ENCODE measurements at regions not wholly inside any gene's neighbourhood (a gene's known extent, or its start where the extent isn't known, plus 50 kb on each side); places are given as distances from the start of the nearest gene placed in this dataset.
"Not testable (repeated sequence)": the region's sequence is repeated elsewhere in the genome, so short reads cannot be mapped to it uniquely, and the experiment has no call there.

DNA sequence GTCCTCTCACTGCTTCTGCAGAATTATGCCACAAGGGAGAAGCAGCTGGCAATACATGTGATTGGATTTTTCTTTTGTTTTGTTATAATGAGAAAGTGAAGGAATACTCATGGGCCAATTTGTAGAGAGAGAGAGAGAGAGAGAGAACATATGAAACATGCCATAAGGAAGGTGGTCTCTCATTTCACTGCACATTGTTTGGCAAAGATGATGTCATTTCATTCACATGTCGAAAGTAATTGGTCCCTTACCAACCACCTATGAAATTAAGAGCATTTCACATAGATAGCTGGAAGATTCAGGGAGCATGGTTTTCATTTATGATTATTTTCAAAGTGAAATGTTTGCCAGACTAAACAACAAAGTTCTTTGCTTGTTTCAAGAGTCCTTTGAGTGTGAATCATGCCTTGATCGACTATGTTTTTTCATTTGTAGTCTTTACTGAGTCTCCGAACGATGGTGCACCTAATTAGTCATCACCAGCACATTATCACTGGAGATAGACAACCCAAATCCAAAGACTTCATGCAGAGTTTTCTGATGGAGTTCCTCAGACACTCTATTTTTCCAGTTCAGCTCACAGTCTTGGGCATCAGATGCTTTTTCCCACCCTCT lies 130.1 kb upstream of the ZEB1 start:
- ATAC-seq (no peak), DNase-seq (no peak)

DNA sequence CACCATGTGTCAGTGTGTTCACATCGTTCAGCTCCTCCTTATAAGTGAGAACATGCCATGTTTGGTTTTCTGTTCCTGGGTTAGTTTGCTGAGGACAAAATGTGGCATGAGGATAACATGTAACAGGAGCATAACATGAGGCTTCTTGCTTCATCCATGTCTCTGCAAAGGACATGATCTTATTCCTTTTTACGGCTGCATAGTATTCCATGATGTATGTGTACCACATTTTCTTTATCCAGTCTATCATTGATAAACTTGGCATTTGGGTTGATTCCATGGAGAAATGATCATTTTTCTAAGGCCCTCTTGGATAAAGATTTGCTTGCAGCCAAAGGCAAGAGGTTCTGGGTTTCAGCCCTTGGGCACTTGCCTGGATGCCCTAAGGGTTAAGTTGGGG lies 128.5 kb upstream of the ZEB1 start:
- DNase-seq (no peak), ATAC-seq (no peak)

DNA sequence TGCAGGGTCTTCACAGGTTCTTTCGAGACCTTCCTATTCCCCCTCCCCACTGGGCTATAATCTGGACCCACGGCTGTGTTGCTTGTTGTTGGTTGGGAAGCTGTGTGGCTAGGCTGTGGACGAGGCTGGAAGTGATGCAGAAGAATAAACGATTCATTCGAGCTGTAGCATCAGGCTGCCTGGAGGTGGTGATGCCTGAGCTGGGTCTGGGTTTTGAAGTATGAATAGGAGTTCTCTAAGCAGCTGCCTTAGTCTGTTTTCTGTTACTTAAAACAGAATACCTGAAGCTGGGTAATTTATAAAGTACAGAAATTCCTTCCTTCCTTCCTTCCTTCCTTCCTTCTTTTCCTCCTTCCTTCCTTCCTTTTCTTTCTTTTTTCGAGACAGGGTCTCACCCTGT lies 126.5 kb upstream of the ZEB1 start:
- ATAC-seq = no peak
- DNase-seq = no peak

DNA sequence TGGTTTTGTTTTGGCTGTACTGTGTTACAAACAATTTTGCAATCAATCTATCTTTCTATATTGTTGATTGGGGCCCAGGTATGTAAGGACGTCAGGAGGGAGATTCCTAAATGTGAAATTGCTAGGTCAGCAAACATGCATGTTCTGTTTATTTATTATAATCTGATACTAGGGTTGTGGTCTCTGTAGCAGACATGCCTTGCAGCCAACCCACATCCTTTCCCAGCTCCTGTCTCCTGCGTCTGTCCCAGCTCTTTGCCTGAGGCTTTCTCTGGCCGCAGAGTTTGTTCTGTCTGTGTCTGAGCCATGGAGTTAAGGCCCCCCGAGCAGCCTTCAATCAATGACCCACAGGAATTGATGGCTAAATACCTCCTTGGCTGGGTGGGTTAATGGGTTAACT lies 124.0 kb upstream of the ZEB1 start:
- ATAC-seq (no peak), DNase-seq (no peak)

DNA sequence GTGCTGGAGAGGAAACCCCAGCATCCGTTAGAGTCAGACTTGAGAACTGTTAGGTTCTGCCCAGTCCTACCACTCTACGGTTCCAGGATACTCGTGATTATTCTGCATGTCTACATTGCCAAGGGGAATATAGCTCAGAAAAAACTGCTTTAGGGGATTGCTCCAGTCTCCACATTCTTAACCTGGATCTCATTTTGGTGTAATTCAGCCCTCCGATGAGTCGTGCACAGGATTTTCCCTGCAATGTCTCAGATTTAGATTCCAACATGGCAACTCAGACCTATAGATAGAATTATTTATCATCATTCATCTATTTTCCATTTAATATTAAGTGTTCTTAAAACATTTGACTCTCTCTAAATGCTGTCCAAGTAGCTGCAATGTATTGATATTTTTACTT lies 121.1 kb upstream of the ZEB1 start:
- DNase-seq (no peak), ATAC-seq (no peak)

DNA sequence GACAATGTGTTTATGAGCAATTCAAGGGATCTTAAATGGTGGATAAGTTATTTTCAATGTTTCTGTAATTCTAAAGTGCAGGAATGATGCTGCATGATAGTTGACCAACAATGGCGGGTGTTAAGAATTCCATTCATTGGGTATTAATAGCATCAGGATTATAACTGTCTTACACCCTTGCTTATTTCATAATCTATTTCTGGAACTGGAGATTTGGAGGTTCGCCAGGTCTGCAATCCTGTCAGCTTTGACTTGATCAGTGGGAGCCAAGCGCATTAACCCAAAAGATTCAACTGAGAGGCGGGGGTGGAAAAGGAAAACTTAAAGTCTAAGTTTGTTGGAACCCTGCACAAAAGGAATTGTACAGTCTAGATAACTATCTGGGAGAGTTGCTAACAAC lies 114.9 kb upstream of the ZEB1 start:
- DNase-seq (no peak), ATAC-seq (no peak)

DNA sequence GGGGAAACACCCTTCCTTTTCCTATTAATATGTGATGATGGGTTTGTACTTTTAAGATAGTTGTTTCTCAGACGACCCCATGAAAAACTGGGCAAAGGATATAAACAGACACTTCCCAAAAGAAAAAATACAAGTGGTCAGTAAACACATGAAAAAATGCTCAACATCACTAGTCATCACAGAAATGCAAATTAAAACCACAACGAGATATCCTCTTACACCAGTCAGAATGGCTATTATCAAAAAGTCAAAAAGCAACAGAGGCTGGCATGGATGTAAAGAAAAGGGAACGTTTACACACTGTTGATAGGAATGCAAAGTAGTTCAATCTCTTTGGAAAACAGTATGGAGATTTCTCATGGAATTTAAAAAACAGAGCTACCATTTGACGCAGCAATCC lies 111.4 kb upstream of the ZEB1 start:
- ATAC-seq (no peak), DNase-seq (no peak)

DNA sequence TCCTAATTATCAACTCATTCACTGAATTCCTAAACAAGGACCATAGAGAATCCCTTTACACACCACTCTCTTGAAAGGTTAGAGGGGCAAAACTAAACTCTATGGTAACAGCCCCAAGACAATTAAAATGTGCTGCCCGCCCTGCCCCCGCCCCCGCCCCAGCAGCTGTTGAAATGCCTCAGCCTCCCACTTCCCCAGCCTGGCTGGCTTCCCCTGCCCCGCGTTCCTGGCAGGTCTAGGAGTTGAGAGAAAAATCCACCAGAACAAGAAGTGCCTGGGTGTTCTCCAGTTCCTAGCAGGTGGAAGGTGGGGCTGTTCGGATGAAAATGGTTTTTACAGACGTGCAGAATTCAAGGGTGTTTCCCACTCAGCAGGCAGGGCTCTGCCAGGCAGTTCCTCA lies 109.5 kb upstream of the ZEB1 start:
- ATAC-seq (no peak), DNase-seq (no peak)

DNA sequence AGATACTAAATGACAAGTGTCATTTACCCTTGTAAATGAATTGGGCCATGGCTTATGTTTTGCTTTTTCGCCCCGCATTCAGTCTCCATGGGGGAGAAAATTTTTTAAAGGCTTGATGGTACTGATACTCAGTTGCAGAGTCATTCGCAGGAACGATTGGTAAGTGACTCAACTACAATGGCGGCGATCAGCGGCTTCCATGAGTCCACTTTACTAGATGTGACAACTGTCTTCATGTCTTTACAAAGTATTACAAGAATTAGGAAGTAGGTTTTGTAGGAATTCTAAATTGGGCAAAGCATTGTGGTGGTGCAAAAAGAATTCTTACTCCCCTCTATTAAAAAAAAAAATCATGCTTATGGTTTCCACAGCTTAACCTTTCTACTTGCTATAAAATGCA lies 108.8 kb upstream of the ZEB1 start:
- DNase-seq (no peak), ATAC-seq (no peak)

DNA sequence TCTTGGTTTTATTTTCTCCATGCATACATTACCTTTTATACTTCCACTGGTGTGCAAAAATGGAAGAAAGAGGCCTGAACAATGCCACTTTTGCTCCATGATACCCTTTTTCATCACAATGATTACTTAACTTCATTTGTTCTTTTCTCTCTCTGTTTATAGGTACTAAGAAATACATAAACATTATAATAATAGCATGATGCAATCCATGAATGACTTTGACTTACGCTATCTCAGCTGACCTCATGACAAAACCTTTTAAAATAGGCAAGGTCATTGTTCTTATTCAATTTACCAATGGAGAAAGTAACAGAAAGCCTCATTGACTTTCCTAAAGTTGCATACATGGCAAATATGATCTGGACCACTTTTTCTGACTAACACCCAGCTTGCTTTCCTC lies 105.1 kb upstream of the ZEB1 start:
- ATAC-seq (no peak), DNase-seq (no peak)

DNA sequence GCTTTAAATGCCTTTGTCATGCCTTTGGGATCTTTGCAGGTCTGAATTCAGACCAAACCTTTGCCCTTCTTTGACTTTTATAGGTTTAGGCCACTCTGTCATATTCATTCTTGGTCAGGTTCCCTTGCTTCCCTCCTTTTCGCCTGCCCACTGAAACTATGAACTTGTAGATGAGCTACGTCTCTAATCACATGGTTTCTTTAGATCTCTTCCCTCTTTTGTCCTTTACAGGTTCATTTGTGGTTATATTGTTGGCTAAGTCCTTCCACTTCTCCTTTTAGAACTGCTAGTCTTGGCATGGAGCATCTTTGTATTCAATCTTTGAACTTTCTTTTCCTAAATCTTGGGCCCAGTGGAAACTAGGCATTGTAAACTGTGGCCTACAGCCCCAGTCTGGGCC lies 104.0 kb upstream of the ZEB1 start:
- ATAC-seq = no peak
- DNase-seq = no peak

DNA sequence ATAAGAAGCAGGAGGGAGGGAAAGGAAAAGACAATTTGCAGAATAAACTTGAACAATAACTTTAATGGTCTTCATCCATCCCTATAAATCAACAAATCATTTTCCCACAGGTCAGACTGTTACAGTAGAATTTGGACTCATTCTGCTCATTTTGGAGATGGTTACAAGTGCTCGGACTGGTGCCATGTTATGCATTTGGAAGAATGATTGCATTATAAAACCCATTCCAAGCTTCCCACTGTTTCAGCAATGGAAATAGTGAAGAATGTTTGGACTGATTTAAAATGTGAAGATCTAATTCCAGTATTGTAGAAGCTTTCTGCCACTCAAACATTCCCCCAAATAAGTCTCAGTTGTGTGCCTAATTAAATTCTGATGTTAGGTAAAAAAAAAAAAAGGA lies 99.7 kb upstream of the ZEB1 start:
- DNase-seq = no peak
- ATAC-seq = no peak

DNA sequence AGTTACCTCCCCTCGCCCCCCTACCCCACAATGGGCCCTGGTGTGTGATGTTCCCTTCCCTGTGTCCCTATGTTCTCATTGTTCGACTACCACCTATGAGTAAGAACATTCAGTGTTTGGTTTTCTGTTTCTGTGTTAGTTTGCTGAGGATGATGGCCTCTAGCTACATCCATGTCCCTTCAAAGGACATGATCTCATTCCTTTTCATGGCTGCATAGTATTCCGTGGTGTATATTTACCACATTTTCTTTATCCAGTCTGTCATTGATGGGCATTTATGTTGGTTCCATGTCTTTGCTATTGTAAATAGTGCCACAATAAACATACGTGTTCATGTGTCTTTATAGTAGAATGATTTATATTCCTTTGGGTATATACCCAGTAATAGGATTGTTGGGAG lies 90.2 kb upstream of the ZEB1 start:
- ATAC-seq, DNase-seq: not testable (repeated sequence)

DNA sequence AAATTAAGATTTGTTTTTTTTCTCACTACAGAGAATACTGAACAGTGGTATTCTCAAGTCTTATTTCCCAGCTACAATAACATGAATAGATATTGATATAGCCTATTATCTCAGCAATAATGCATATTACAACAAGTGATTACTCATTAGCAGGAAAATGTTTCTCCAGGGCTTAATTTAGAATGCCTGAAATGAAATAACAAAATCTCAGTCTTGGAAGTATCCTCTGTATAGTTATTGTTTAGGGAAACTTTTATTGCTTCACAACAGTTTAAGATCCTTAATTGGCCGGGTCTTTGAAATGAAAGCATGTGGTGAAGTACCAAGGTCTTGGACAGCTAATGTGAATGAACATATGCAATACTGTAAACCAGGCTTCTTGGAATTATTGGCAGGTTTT lies 79.1 kb upstream of the ZEB1 start:
- ATAC-seq (no peak), DNase-seq (no peak)

DNA sequence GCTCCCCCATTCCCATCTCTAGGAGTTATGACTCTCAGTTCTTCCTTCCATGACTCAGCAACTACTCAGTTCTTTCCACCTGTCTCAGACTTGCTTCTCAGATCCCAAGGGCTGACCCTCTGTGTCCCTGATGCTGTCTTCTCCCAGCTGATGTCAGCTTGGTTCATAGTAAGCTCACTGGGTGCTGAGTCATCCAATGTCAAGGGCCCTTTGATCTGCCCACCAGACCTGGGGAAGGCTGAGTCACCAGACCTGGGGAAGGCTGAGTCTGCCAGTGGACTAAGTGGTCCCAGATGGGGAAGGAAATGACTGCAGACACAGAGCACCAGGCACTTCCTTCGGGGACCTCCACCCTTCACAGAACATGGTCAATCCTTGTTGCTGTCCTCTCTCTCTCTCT lies 76.1 kb upstream of the ZEB1 start:
- DNase-seq (peak; percentile 56), ATAC-seq (peak; percentile 95)

DNA sequence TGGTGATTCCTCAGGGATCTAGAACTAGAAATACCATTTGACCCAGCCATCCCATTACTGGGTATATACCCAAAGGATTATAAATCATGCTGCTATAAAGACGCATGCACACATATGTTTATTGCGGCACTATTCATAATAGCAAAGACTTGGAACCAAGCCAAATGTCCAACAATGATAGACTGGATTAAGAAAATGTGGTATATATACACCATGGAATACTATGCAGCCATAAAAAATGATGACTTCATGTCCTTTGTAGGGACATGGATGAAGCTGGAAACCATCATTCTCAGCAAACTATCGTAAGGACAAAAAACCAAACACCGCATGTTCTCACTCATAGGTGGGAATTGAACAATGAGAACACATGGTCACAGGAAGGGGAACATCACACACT lies 67.9 kb upstream of the ZEB1 start:
- DNase-seq, ATAC-seq: not testable (repeated sequence)

DNA sequence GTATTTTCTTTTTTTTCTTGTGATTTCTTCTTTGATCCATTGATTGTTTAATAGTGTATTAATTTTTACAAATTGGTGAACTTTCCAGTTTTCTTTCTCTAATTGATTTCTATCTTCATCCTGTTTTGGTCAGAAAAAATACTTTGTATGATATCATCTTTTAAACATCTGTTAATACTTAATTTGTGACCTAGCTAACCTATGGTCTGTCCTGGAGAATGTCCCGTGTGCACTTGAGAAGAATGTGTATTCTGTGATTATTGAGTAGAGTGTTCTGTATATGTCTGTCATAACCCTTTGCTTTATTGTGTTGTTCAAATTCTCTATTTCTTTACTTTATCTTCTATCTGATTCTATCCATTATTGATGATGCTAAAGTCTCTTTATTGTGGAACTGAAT lies 65.8 kb upstream of the ZEB1 start:
- DNase-seq = no peak
- ATAC-seq = no peak

DNA sequence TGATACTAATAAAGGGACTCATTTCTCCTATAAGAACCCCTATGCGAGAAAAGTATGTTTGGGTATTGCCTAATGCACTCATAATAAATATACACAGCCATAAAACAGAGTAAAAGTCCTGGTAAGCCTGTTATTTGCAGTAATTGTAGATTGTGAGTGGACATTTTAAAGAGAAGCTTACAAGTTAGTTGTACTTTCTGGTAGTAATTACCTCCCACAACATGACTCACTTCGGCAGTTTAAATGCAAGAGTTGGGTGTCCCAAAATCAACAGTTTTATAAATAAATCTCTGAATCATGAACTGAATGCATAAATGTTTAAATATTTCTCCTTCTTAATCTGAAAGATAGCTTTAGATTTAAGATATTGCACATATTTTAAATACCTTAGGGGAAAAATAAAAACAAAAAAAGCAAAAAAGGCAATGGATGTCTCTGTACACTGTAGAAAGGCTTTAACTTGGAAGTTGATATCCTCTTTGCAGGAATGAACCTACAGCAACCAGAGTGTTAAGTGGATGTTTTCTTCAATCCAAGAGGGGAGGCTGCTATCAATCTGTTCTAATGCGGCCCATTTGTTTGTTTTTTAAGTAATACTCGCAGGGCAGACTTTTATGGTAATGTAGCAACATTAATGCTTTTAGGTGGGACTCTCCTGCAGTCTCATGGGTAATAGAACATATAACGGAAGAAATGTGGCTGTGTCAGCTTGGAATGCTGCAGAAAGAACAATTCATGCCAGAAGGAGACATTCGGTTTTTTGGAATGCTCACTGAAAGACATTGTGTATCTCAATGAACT lies 57.3 kb upstream of the ZEB1 start:
- no peak for DNase-seq

DNA sequence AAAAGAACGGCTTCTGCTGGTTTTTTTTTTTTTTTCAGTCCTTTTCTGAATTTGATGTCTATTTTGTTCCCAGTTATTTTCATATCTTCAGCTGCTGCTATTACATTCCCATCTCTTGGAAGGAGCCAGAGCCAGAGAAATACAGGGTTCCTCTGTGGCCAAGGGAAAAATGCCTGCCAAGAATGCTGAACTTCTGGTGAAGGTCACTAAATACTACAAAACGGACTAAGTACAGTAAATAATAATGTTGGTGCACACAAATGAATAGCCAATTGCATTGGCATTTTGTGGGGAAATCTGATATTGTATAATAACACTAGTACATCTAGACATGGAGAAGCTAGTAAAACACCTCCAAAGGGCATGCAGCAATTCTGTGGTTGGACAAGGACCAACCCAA lies 56.3 kb upstream of the ZEB1 start:
- ATAC-seq = no peak
- DNase-seq = no peak

More for the DNA sequence above, 57.3 kb upstream of the ZEB1 start:
- no peak for ATAC-seq

DNA sequence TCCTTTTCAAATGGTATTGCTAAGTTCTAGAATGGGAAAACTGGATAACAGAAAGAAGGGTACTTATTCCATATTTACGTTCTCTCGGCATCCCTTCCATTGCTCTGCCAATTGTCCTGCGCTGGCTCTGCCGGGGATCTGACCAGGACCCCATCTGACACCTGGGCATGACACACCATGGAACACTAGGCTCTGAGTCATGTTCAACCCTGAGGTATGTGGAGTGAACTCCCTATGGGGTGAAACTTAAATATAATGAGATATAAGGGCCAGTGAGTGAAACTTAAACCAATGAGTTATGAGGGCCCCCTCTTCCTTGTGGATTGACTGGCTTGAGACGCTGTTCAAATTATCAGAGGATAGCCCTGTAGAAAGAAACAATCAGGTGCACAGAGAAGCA lies 55.1 kb upstream of the ZEB1 start:
- no peak for ATAC-seq
- DNase-seq = no peak

DNA sequence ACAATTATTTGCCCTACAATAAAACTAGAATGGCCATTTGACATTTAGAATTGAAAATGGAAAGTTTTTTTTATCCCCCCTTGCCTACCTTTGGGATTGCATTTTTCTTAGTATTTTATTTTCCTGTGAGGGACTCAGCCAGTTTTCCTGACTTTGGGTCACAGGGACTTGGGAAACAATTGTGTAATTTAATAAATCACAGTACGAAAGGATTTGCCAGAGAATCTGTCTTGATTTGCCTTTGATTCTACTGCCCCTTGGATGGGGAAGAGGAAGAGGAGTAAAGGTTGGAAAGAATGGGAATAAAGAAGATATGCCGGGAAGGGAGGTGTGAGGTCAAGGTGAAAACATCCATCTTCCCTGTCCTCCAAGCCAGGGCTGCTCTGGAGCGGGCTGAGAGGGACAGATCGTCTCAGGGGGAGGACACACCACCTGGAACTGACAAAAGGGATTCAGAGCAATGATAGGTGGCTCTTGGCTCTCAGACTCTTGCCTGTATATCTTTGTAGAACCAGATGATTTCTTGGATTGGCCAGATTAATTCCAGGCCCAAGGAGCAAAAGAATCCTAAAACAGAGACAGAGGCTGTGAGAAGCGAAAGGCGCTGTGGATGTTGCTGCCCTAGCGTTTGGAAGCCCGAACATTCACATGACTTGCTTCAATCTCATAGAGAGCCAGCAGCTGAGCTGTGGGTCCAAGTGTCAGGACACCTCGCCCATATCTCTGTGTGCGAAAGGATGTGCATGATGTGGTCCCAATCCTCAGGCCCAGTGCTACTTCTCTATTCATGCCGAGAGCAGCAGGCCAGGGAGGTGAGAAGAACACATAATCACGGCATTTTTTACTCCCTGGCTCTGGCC lies 50.3 kb upstream of the ZEB1 start:
- DNase-seq (no peak), ATAC-seq (no peak)
